Loucy (cell line): ENCODE measurements at regions not wholly inside any gene's neighbourhood (a gene's known extent, or its start where the extent isn't known, plus 50 kb on each side); places are given as distances from the start of the nearest gene placed in this dataset.

Experiments used
- EZH2phosphoT487 ChIP-seq: fragments of 200-600 bp; IDR thresholded peaks from 2 replicates; pipeline ENCODE4 v1.6.1; 2018; ENCODE audit warnings: antibody characterized with exemption, mild to moderate bottlenecking, moderate library complexity, borderline replicate concordance
- TF ChIP-seq, protein P1 (sequence below): fragments of 200-600 bp; sonication (generic); conservative IDR thresholded peaks from 2 replicates; pipeline ENCODE4 v1.5.1; 2014; ENCODE audit warnings: mild to moderate bottlenecking, antibody characterized with exemption, low read length

DNA sequence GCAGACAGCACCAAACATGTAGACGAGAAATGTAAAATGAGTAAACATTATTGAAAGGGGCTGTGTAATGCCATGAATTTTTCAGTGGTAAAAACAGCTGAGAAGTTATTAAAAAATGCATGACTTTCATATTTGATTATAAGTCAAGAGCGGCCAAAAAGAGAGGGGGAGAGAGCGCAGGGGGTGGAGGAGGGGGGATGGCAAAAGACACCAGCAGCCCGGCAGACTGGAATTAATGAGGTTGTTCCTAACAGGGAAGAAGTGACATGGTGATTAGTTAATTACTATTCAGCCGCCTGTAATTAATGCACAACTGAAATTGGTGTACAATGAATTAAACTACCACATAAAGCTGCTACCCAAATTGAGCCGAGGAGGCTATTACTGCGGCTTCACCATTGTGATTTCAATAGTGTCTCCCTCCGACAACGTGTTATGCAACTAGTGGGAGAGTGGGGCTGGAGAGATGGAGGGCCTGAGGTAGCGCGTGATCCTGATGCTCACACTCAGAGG, 89.1 kb upstream of the VSTM2B start:
- TF ChIP-seq, protein P1, sequence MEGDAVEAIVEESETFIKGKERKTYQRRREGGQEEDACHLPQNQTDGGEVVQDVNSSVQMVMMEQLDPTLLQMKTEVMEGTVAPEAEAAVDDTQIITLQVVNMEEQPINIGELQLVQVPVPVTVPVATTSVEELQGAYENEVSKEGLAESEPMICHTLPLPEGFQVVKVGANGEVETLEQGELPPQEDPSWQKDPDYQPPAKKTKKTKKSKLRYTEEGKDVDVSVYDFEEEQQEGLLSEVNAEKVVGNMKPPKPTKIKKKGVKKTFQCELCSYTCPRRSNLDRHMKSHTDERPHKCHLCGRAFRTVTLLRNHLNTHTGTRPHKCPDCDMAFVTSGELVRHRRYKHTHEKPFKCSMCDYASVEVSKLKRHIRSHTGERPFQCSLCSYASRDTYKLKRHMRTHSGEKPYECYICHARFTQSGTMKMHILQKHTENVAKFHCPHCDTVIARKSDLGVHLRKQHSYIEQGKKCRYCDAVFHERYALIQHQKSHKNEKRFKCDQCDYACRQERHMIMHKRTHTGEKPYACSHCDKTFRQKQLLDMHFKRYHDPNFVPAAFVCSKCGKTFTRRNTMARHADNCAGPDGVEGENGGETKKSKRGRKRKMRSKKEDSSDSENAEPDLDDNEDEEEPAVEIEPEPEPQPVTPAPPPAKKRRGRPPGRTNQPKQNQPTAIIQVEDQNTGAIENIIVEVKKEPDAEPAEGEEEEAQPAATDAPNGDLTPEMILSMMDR = no peak
- no peak for TF ChIP-seq EZH2phosphoT487
